Breast epithelium (tissue), 4 donors: ENCODE measurements at regions not wholly inside any gene's neighbourhood (a gene's known extent, or its start where the extent isn't known, plus 50 kb on each side); places are given as distances from the start of the nearest gene placed in this dataset.

Experiments
- DNase-seq, 2 donors: peaks; one replicate each; pipeline ENCODE4 v3.0.0-alpha.2; 2019; ENCODE audit warnings: low spot score in 2 of 2
- H3K27ac ChIP-seq, 2 donors: fragments of 200-600 bp; sonication (generic) in 1 of 2; one replicate each; pipeline ENCODE4 v1.5.1; 2016 to 2019; ENCODE audit warnings: mild to moderate bottlenecking in 1 of 2
- H3K27me3 ChIP-seq, 2 donors: fragments of 200-600 bp; sonication (generic) in 1 of 2; one replicate each; pipeline versions ENCODE4 v1.5.1 to v1.6.0; 2017 to 2019; ENCODE audit warnings: control low read depth in 1 of 2, mild to moderate bottlenecking in 1 of 2
- H3K36me3 ChIP-seq: fragments of 200-600 bp; one replicate; pipeline ENCODE4 v1.5.1; 2019
- H3K4me1 ChIP-seq, 2 donors: fragments of 200-600 bp; sonication (generic); one replicate each; pipeline ENCODE4 v1.5.1; 2016 to 2019; ENCODE audit warnings: control low read depth in 1 of 2
- H3K4me3 ChIP-seq, 3 donors: fragments of 200-600 bp; sonication (generic); 1 replicate in 2 of 3; 2 replicates in 1 of 3; pipeline ENCODE4 v1.5.1; 2016 to 2019; ENCODE audit warnings: mild to moderate bottlenecking in 3 of 3, moderate library complexity in 2 of 3
- H3K9me3 ChIP-seq, 2 donors: fragments of 200-600 bp; sonication (generic) in 1 of 2; one replicate each; pipeline ENCODE4 v1.5.1; 2016 to 2019; ENCODE audit warnings: control low read depth in 1 of 2
- CTCF ChIP-seq, 3 donors: fragments of 450-650 bp; IDR thresholded peaks; one replicate each; pipeline ENCODE4 v1.5.1; 2016 to 2017; ENCODE audit warnings: antibody characterized with exemption in 3 of 3, mild to moderate bottlenecking in 3 of 3, moderate library complexity in 3 of 3
- POLR2A ChIP-seq: fragments of 450-650 bp; IDR thresholded peaks from one replicate; pipeline ENCODE4 v1.6.1; 2016; ENCODE audit warnings: antibody characterized with exemption, mild to moderate bottlenecking, moderate library complexity
- POLR2AphosphoS5 ChIP-seq, 3 donors: sonication (generic); formaldehyde crosslinking; IDR thresholded peaks; one replicate each; pipeline ENCODE4 v1.6.1; 2017; ENCODE audit warnings: antibody characterized with exemption in 3 of 3
- intact Hi-C: fragments of 100-400 bp; cut with DNase I; formaldehyde crosslinking; loops from one replicate; pipeline ENCODE4 v1.15.1; 2023; ENCODE audit warnings: low total_unique reads

- intact Hi-C loops = no loop called here
- no peaks in the 10 kb centered on the region for H3K4me1 ChIP-seq
- no peak for DNase-seq
- H3K27me3 ChIP-seq = no peaks in the 10 kb centered on the region
- no peak overlapping the region for H3K27ac ChIP-seq
- peaks cover 0 to 4% of the 10 kb centered on the region in 2 donors for H3K9me3 ChIP-seq
- TF ChIP-seq POLR2AphosphoS5 (IDR thresholded peaks at IDR 0.05) (no peak), CTCF (IDR thresholded peaks at IDR 0.05) (no peak), POLR2A (no peak)
- H3K36me3 ChIP-seq = no peaks in the 10 kb centered on the region
- H3K4me3 ChIP-seq = no peak overlapping the region
Observed at GRCh38 chr2:13560322-13560721, 843.6 kb downstream of the TRIB2 start.

- Histone ChIP-seq H3K4me1 (no peaks in the 10 kb centered on the region), H3K9me3 (no peaks in the 10 kb centered on the region), H3K27me3 (no peaks in the 10 kb centered on the region), H3K36me3 (no peaks in the 10 kb centered on the region), H3K27ac (no peak overlapping the region), H3K4me3 (no peak overlapping the region)
- TF ChIP-seq CTCF (IDR thresholded peaks at IDR 0.05) = no peak
- no peak for TF ChIP-seq POLR2AphosphoS5 (IDR thresholded peaks at IDR 0.05)
- TF ChIP-seq POLR2A = no peak
- no peak for DNase-seq
- intact Hi-C loops = no loop called here
Observed at GRCh38 chr2:13572466-13572865, 855.7 kb downstream of the TRIB2 start.

- Histone ChIP-seq H3K4me3 (no peak overlapping the region), H3K27ac (no peak overlapping the region), H3K36me3 (no peaks in the 10 kb centered on the region), H3K9me3 (no peaks in the 10 kb centered on the region), H3K4me1 (no peaks in the 10 kb centered on the region), H3K27me3 (no peaks in the 10 kb centered on the region)
- no peak for TF ChIP-seq POLR2A
- TF ChIP-seq POLR2AphosphoS5 (IDR thresholded peaks at IDR 0.05) = no peak
- no peak for TF ChIP-seq CTCF (IDR thresholded peaks at IDR 0.05)
- intact Hi-C loops = no loop called here
- DNase-seq = no peak
Observed at GRCh38 chr2:13574831-13575230, 858.1 kb downstream of the TRIB2 start.

GRCh38 chr2:13576406-13577036 lies 859.8 kb downstream of the TRIB2 start:
- intact Hi-C loops = no loop called here
- no peak for TF ChIP-seq POLR2AphosphoS5 (IDR thresholded peaks at IDR 0.05)
- TF ChIP-seq POLR2A = no peak
- no peak for TF ChIP-seq CTCF (IDR thresholded peaks at IDR 0.05)
- no peaks in the 10 kb centered on the region for H3K4me1 ChIP-seq

GRCh38 chr2:13578547-13578946 lies 861.8 kb downstream of the TRIB2 start:
- no peak for DNase-seq
- no peaks in the 10 kb centered on the region for H3K9me3 ChIP-seq
- no peak overlapping the region for H3K4me3 ChIP-seq
- H3K4me1 ChIP-seq = no peaks in the 10 kb centered on the region
- no peak overlapping the region for H3K27ac ChIP-seq
- intact Hi-C loops = no loop called here
- no peaks in the 10 kb centered on the region for H3K36me3 ChIP-seq
- no peaks in the 10 kb centered on the region for H3K27me3 ChIP-seq
- TF ChIP-seq POLR2A = no peak
- no peak for TF ChIP-seq POLR2AphosphoS5 (IDR thresholded peaks at IDR 0.05)

More at GRCh38 chr2:13576406-13577036, 859.8 kb downstream of the TRIB2 start:
- no peaks in the 10 kb centered on the region for H3K9me3 ChIP-seq
- no peak overlapping the region for H3K27ac ChIP-seq
- no peaks in the 10 kb centered on the region for H3K36me3 ChIP-seq
- H3K4me3 ChIP-seq = no peak overlapping the region
- H3K27me3 ChIP-seq = no peaks in the 10 kb centered on the region
- DNase-seq = no peak
